Endometrium (tissue), 2 donors: ENCODE measurements at regions not wholly inside any gene's neighbourhood (a gene's known extent, or its start where the extent isn't known, plus 50 kb on each side); places are given as distances from the start of the nearest gene placed in this dataset.

ENCODE experiments used
- FAIRE-seq: peaks from 2 replicates; lab custom pipeline; 2012; peaks lifted over from hg19 to GRCh38; lab: Jason Lieb, UNC
- donor health status: control.
- donor health status: control.

DNA sequence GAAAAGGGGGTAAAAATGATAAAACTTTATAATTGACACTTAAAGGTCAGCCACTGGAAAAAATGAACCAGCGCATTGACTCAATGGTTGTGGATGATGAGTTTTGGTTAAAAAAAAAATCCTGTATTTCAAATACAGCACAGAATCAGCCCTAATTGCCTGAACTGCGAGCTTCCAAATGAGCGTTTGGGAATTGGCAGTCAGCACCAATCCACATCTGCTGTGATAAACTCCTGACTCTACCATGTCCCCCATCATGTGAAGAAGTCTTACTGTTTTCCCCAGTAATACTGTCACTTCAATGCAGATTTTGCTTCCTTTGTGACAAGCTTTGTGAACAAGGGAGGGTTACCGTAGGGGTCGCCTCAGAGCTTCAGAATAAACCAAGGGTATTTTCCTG is 235.4 kb downstream of the EBLN2 start:
- no peak for FAIRE-seq

DNA sequence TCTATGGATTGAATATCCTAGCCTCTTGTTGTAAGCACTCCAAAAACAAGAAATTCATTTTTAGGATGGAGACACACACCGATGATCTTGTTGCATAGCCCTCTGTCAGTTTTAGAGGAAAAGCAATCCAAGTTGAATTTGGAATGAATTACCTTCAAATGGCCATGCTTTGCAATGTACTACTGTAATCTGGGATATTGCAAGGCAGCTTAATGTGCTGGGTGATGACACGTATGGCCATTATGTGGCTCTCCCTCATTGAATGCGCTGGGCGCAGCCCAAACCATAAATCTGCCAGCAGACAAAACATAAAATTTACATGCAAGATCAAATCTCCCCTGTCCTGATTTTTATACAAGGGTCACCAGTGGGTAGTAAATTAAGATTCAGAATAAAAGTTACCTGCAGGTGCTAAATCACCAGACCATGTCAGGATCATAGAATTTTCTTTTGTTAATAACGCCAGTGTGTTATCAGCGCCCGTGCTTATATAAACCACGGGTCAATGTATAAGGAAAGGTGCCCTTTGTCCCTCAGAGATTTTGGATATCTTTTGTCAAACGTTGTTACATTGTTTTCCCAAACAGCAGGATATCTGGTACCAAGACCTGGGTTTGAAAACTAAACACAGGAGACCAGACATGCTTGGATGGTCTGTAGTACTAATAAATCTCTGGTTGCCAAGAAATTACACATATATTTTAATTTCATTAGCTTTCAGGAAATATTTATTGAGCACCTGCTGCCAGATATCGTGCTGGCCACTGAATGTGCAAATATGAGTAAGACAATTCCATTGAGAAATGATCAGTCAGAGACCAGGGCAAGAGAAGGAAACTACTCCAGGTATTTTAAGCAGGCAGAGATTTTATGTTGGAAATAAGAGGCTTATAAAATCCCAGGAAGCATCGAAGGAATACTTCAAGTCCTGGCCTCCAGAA is 237.1 kb downstream of the EBLN2 start:
- no peak for FAIRE-seq

DNA sequence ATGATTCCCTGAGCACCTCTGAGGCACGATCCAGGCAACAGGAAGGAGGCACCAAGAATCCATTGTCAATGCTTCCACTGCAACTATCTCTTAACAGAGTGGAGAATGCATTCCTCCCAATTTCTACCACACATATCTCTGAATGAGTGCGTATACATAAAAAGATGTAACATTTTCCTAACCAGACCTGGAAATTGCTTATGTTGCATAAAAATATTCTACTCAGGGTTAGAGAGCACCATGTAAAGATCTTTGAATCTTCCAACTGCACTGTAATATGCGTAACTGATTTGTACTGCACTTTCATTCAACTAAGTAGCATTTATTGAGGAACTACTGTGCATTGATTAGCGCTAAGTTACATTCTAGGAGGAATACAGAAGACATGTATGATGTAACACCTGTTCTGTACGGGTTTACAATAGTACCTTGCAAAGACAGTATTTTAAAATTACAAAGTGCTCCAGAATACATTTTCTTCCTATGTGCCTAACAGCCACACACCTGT is 237.8 kb downstream of the EBLN2 start:
- FAIRE-seq: no peak

DNA sequence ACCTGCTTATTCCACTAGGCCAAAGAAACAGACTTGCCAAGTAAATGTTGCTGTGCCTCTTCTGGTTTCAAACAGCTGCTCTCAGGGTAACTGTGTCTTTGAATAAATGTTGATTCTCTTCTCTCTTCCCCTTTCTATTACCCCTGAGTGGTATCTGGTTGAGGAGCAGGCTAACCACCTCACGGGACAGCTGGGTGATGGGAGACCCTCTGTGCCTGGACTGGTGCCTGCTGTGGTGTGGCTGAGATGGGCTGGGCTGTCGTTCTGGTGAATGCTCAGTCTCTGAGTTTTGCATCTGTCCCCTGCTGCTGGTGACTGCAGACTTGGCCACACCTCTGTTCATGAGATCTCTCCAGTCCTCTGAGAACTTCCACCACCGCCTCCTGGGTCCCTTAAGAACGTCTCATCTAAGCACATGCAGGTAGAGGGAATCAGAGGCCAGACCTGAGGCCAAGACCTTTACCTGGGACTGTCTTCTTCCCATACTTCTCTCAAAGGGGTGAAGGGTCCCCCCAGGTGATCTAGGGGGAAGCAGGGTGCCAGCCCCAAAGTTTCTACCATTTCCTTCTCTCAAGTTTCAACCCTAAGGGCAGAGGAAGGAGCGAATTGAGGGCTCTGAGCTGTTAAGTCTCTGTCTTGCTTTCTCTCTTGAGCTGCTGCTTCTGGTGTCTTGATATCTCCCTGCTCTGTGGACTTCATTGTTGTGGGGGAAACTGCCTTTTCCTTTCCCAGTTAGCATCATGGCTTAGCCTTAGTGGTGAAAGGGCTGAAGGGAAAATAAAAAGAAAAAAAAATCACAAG is 252.9 kb downstream of the EBLN2 start:
- no peak for FAIRE-seq

DNA sequence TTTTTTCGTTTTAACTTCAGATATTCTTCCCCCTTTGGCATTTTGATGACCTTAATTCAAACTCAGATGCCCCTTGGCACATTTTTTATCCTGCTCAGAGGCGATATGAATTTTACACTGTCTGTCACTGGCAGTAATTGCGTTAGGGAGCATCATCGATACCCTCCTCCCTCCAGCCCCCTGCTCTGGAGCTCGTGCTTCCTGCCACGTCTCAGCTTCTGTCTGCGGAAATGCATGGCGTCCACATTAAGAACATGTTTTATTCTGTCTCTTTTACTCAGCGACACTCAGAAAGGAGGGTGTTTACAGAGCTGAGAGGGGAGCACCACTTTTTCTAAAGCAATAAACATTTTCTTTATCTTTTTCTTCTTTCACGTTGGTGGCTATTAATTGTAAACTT is 254.2 kb downstream of the EBLN2 start:
- FAIRE-seq: no peak

DNA sequence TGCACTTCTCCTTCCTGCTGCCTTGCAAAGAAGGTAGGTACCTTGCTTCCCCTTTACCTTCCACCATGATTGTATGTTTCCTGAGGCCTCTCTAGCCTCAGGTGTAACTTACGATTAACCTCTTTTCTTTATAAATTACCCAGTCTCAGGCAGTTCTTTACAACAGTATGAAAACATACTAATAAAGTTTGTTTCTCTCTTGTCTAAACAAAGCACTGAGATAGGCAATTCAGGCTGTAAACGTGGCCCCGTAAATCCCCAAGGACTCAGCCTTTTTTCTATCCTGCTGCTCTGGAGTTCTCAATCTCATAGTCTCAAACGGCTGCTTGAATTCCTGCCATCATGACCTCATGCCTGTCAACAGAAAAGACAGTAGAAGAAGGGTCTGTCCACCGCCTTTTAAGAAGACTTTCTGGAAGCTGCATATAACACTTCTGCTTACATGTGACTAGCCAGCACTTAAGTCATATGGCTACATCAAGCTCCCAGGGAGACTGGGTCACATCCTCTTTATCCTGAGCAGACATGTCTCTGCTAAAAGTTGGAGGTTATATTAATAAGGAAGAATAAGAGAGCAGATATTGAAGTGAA is 257.8 kb downstream of the EBLN2 start:
- no peak for FAIRE-seq

DNA sequence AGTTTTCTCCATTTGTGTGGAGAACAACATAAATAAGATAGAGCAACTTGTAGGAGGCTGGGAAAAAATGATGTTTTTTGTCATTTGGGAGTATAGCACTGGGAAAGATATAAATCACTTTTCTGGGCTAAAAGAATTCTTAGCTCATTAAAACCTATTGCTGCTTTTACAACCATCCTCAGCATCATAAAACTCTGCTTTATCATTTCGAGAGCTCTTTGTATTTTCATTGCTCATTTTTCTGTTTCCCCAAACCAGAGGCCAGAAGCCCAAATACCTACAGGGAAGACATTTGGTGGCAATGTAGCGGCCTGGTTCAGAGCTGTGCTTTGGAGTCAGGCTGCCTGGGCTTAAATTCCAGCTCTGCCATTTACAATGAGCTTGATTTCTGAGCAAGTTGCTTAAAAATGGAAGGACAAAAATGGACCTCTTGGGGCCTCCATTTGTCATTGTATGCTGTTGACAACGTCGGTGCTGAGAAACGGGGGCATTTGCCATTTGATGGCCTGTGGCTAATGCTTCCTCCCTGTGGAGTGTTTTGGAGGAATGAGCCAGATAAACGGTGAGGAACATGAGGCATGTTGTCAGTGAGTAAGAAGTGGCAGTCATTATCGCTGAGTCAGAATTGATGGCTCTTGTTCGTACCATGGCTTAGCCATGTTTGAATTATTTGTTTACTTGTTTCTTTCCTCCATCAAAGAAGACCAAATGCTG is 260.0 kb downstream of the EBLN2 start:
- FAIRE-seq: peak; percentile 85

DNA sequence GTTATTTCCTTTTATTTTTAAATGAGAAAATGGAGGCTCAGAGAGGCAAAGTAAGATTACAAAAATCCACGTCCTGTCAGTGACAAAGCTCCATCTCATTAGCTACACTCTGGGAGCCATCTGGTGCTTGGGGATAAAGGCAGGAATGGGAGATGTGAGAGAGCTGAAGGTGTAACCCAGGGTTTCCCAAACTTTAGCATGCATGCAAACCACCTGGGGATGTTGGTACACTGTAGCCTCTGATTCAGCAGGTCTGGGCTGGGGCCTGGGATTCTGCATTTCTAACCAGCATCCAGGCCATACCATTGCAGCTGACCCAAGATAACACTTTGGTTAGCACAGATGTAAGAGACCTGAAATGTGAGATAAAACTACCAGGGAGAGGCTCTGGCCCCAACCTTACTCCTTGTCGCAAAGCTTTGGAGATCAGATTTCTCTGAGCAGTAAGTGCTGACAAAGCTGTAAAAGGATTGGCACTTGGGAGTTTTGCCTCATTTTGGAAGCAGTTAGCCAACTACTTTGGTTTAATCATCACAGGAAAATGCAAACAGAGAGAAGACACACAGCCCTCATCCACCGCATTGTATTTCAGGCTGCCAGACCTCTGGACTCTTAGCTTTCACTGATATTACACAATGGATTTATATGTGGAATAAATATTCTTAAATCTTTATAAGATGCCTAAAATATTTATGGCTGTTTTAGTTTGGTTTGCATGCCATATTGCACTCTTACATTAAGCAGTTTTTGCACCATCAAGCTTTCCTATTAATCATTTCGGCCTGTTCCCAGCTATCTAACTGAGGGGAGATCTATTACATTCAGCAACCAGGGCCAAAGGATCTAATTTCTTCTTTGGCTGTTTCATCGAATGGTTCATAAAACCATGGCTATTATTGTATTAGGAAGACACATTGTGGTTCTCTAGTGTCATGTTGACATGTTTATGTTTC is 263.0 kb downstream of the EBLN2 start:
- FAIRE-seq: peak; percentile 73

DNA sequence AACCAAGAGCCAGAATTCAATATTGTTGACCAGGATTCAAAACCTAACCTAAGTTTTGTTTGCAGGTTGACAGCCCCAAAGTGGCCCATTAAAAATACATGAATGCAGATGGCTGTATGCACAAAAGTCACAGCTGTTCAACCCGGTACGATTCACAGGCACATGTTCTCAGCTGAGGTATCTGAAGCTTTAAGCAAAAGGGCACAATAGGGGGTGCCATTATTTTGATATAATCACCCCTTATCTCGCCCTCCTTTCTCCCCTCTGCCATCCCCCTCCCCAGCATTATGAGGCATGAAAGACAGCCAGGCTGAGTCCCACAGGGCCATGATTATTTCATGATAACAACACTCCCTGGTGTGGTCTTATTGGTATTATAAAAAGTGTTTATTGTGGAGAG is 264.9 kb downstream of the EBLN2 start:
- FAIRE-seq: no peak

DNA sequence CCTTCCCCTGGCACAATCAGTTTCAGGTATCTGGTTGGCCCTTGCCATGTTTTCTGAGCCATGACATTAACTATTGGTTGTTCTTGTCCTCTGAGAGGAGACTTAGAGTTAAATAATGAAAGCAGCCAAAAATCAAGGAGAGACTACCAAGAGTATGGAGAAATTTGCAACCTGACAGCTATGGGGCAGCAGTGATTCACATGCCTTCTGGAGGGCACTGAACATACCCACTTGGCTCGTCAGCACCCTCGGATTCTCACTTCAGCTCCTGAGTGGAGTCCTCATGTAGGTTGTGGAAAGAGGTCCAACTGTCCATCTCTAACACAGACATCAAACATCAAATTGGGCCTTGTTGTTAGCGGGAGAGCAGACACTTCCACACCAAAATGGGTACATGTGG is 265.6 kb downstream of the EBLN2 start:
- no peak for FAIRE-seq
